ENCODE measurements at regions not wholly inside any gene's neighbourhood (a gene's known extent, or its start where the extent isn't known, plus 50 kb on each side); places are given as distances from the start of the nearest gene placed in this dataset.

GRCh38 chr11:45481026-45481425 is 184.4 kb downstream of the CHST1 start:
- Histone ChIP-seq H3K4me3 (no peak overlapping the region), H3K27ac (no peak overlapping the region), H3K27me3 (peaks cover 0 to 56% (median 39%) of the 10 kb centered on the region in 7 donors), H3K36me3 (no peaks in the 10 kb centered on the region), H3K9me3 (no peaks in the 10 kb centered on the region), H3K4me1 (no peaks in the 10 kb centered on the region)
- intact Hi-C loops (cut with DNase I), result no loop called here
- TF ChIP-seq CTCF (IDR thresholded peaks at IDR 0.05), result no peak
- ATAC-seq (no peak), DNase-seq (no peak)
- 73% methylated on average over 3 of the region's 3 CpGs for WGBS, 2 donors

- no peaks in the 10 kb centered on the region for H3K36me3 ChIP-seq
- DNase-seq, result no peak
- no peak overlapping the region for H3K4me3 ChIP-seq
- intact Hi-C loops (cut with DNase I), result no loop called here
- no peaks in the 10 kb centered on the region for H3K9me3 ChIP-seq
- TF ChIP-seq CTCF (IDR thresholded peaks at IDR 0.05), result no peak
- H3K27ac ChIP-seq, result no peak overlapping the region
- H3K4me1 ChIP-seq, result no peaks in the 10 kb centered on the region
- peaks cover 0 to 29% (median 21%) of the 10 kb centered on the region in 7 donors for H3K27me3 ChIP-seq
- 83 to 94% methylated on average over 1 of the region's 1 CpG for WGBS, 2 donors
- no peak for ATAC-seq
Measured at GRCh38 chr11:45477588-45477987, 187.8 kb downstream of the CHST1 start.

- 96 to 98% methylated on average over 2 of the region's 2 CpGs for WGBS, 2 donors
- Histone ChIP-seq H3K27me3 (peaks cover 0 to 21% (median 13%) of the 10 kb centered on the region in 7 donors), H3K36me3 (no peaks in the 10 kb centered on the region), H3K4me1 (no peaks in the 10 kb centered on the region), H3K9me3 (no peaks in the 10 kb centered on the region), H3K27ac (no peak overlapping the region), H3K4me3 (no peak overlapping the region)
- DNase-seq (no peak), ATAC-seq (no peak)
- TF ChIP-seq CTCF (IDR thresholded peaks at IDR 0.05), result no peak
- intact Hi-C loops (cut with DNase I), result no loop called here
Measured at GRCh38 chr11:45476126-45476525, 189.3 kb downstream of the CHST1 start.

GRCh38 chr11:45475173-45475572 is 189.0 kb upstream of the SYT13 start:
- no peaks in the 10 kb centered on the region for H3K36me3 ChIP-seq
- peaks cover 0 to 5% (median 0%) of the 10 kb centered on the region in 9 donors for H3K4me1 ChIP-seq
- ATAC-seq (no peak), DNase-seq (no peak)
- H3K4me3 ChIP-seq, result no peak overlapping the region
- no peak for TF ChIP-seq CTCF (IDR thresholded peaks at IDR 0.05)
- WGBS, 2 donors, result 78 to 84% methylated on average over 2 of the region's 2 CpGs
- H3K27me3 ChIP-seq, result peaks cover 0 to 21% (median 3%) of the 10 kb centered on the region in 7 donors
- no peak overlapping the region for H3K27ac ChIP-seq
- intact Hi-C loops (cut with DNase I), result no loop called here
- H3K9me3 ChIP-seq, result no peaks in the 10 kb centered on the region
